ENCODE measurements at regions not wholly inside any gene's neighbourhood (a gene's known extent, or its start where the extent isn't known, plus 50 kb on each side); places are given as distances from the start of the nearest gene placed in this dataset.

- WGBS (ENCODE audit: insufficient coverage) = no CpG with 5 or more reads among the region's 1 CpG
- Mint-ChIP-seq H3K4me1 (peaks cover 41% of the 10 kb centered on the region), H3K36me3 (peaks cover 0 to 3% of the 10 kb centered on the region in 2 donors), H3K27me3 (ENCODE audit: low read depth in 3 of 3) (peaks cover 0 to 4% (median 0%) of the 10 kb centered on the region in 3 donors), H3K4me3 (peak overlapping the region in 1 of 2 donors; percentile 10), H3K27ac (peak overlapping the region in 3 of 7 donors; percentile 57 to 74 (median 66)), H3K9me3 (peaks cover 0 to 5% (median 0%) of the 10 kb centered on the region in 7 donors)
- peak overlapping the region; percentile 27 for H3K4me2 ChIP-seq (replicated peaks; ENCODE audit: extremely low read depth, low read length, poor library complexity, severe bottlenecking)
- H4K20me1 ChIP-seq (ENCODE audit: insufficient read depth, low read length) = no peaks in the 10 kb centered on the region
- intact Hi-C loops (cut with micrococcal nuclease) = no loop called here
- TF ChIP-seq, protein P1, sequence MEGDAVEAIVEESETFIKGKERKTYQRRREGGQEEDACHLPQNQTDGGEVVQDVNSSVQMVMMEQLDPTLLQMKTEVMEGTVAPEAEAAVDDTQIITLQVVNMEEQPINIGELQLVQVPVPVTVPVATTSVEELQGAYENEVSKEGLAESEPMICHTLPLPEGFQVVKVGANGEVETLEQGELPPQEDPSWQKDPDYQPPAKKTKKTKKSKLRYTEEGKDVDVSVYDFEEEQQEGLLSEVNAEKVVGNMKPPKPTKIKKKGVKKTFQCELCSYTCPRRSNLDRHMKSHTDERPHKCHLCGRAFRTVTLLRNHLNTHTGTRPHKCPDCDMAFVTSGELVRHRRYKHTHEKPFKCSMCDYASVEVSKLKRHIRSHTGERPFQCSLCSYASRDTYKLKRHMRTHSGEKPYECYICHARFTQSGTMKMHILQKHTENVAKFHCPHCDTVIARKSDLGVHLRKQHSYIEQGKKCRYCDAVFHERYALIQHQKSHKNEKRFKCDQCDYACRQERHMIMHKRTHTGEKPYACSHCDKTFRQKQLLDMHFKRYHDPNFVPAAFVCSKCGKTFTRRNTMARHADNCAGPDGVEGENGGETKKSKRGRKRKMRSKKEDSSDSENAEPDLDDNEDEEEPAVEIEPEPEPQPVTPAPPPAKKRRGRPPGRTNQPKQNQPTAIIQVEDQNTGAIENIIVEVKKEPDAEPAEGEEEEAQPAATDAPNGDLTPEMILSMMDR (IDR thresholded peaks at IDR 0.05) = no peak
- DNase-seq = no peak
- no peaks in the 10 kb centered on the region for H3K79me2 ChIP-seq (ENCODE audit: insufficient read depth, low read length)
- no peak overlapping the region for H3K9ac ChIP-seq (ENCODE audit: insufficient read depth, low read length, poor library complexity, severe bottlenecking)
- H3K4me3 ChIP-seq (replicated peaks in 1 of 3; ENCODE audit: low read depth in 2 of 3, low read length in 3 of 3) = peak overlapping the region in 1 of 3 experiments; percentile 16
- H3K27ac ChIP-seq (ENCODE audit: low read depth in 1 of 2, low read length in 2 of 2) = no peak overlapping the region
- H3K9me3 ChIP-seq (replicated peaks in 1 of 2; ENCODE audit: control insufficient read depth in 1 of 2, insufficient read depth in 1 of 2, low read length in 2 of 2) = no peaks in the 10 kb centered on the region
- H3K36me3 ChIP-seq (replicated peaks in 1 of 2; ENCODE audit: control insufficient read depth in 1 of 2, insufficient read depth in 2 of 2, low read length in 2 of 2) = no peaks in the 10 kb centered on the region
- H2AFZ ChIP-seq (ENCODE audit: insufficient read depth, low read depth, low read length, poor library complexity, severe bottlenecking) = no peak overlapping the region
- H3K27me3 ChIP-seq (ENCODE audit: control insufficient read depth in 2 of 2, insufficient read depth in 2 of 2, low read length in 2 of 2) = no peaks in the 10 kb centered on the region
- H3K4me1 ChIP-seq (ENCODE audit: control insufficient read depth in 1 of 2, insufficient read depth in 2 of 2, low read length in 2 of 2) = peaks cover 26 to 34% of the 10 kb centered on the region in 2 donors
Measured at GRCh38 chr2:7419814-7420311, 502.7 kb downstream of the RNF144A start.

GRCh38 chr2:7420530-7420929 is 503.3 kb downstream of the RNF144A start:
- peaks cover 0 to 3% of the 10 kb centered on the region in 2 donors for H3K36me3 Mint-ChIP-seq
- H3K4me3 Mint-ChIP-seq = no peak overlapping the region
- no peak overlapping the region for H3K9ac ChIP-seq (ENCODE audit: insufficient read depth, low read length, poor library complexity, severe bottlenecking)
- no peak overlapping the region for H2AFZ ChIP-seq (ENCODE audit: insufficient read depth, low read depth, low read length, poor library complexity, severe bottlenecking)
- H3K27ac Mint-ChIP-seq = no peak overlapping the region
- WGBS (ENCODE audit: insufficient coverage) = 87% methylated on average over 5 of the region's 6 CpGs
- H3K9me3 ChIP-seq (replicated peaks in 1 of 2; ENCODE audit: control insufficient read depth in 1 of 2, insufficient read depth in 1 of 2, low read length in 2 of 2) = no peaks in the 10 kb centered on the region
- H3K4me2 ChIP-seq (replicated peaks; ENCODE audit: extremely low read depth, low read length, poor library complexity, severe bottlenecking) = no peak overlapping the region
- TF ChIP-seq, protein P1 (IDR thresholded peaks at IDR 0.05) = no peak
- DNase-seq = no peak
- intact Hi-C loops (cut with micrococcal nuclease) = no loop called here
- H3K79me2 ChIP-seq (ENCODE audit: insufficient read depth, low read length) = no peaks in the 10 kb centered on the region
- H3K9me3 Mint-ChIP-seq = peaks cover 0 to 5% (median 0%) of the 10 kb centered on the region in 7 donors
- H3K27me3 ChIP-seq (ENCODE audit: control insufficient read depth in 2 of 2, insufficient read depth in 2 of 2, low read length in 2 of 2) = no peaks in the 10 kb centered on the region
- H3K4me1 Mint-ChIP-seq = peaks cover 41% of the 10 kb centered on the region
- no peak overlapping the region for H3K4me3 ChIP-seq (replicated peaks in 1 of 3; ENCODE audit: low read depth in 2 of 3, low read length in 3 of 3)
- peaks cover 0 to 4% (median 0%) of the 10 kb centered on the region in 3 donors for H3K27me3 Mint-ChIP-seq (ENCODE audit: low read depth in 3 of 3)
- no peaks in the 10 kb centered on the region for H3K36me3 ChIP-seq (replicated peaks in 1 of 2; ENCODE audit: control insufficient read depth in 1 of 2, insufficient read depth in 2 of 2, low read length in 2 of 2)
- no peaks in the 10 kb centered on the region for H4K20me1 ChIP-seq (ENCODE audit: insufficient read depth, low read length)
- H3K27ac ChIP-seq (ENCODE audit: low read depth in 1 of 2, low read length in 2 of 2) = no peak overlapping the region
- H3K4me1 ChIP-seq (ENCODE audit: control insufficient read depth in 1 of 2, insufficient read depth in 2 of 2, low read length in 2 of 2) = peaks cover 26 to 34% of the 10 kb centered on the region in 2 donors

All from CD14-positive monocyte (primary cell).